HepG2 (cell line): ENCODE measurements at regions not wholly inside any gene's neighbourhood (a gene's known extent, or its start where the extent isn't known, plus 50 kb on each side); places are given as distances from the start of the nearest gene placed in this dataset.
"Not testable (repeated sequence)": the region's sequence is repeated elsewhere in the genome, so short reads cannot be mapped to it uniquely, and the experiment has no call there.

ENCODE experiments used
- ATAC-seq: fragments of 200-7000 bp; cut with Tn5 transposase; 3 replicates; pipeline ENCODE4 v1.9.1; 2020; ENCODE audit warnings: mild to moderate bottlenecking, moderate library complexity
- BruUV-seq: library from RNA; stranded (reverse); fragments of 400-500 nt; replicated peaks from 2 replicates; lab custom pipeline; 2021; lab: Mats Ljungman, UMichigan
- CTCF ChIA-PET: fragments of 300-600 bp; formaldehyde crosslinking; extraction: SDS; loops from one replicate; lab custom pipeline; 2021; ENCODE audit warnings: low total read pairs, inconsistent platforms, low intra/inter-chr PET ratio; lab: Yijun Ruan, JAX
- POLR2A ChIA-PET: fragments of 350-600 bp; sonication (Branson Sonifier 250); formaldehyde crosslinking; loops from one replicate; lab custom pipeline; 2020; ENCODE audit warnings: antibody characterized with exemption, inconsistent platforms; lab: Yijun Ruan, JAX
- DNase-seq: peaks from one replicate; pipeline ENCODE4 v3.0.0-alpha.2; 2015; ENCODE audit warnings: low spot score
- FAIRE-seq: peaks from 3 replicates; lab custom pipeline; 2011; peaks lifted over from hg19 to GRCh38; lab: Jason Lieb, UNC
- H2AFZ ChIP-seq: one replicate; pipeline ENCODE4 v1.6.1; 2011; ENCODE audit warnings: low read length, inconsistent platforms
- H3K27ac ChIP-seq: fragments of 300-600 bp; 3 replicates; pipeline ENCODE4 v1.8.0; 2011; ENCODE audit warnings: mixed run types, mild to moderate bottlenecking, mixed read lengths, low read length, inconsistent platforms; ENCODE audit not compliant: insufficient read depth; ENCODE audit errors: extremely low read length
- H3K27me3 ChIP-seq, 2 experiments: fragments of 200-600 bp in 1 of 2; 2 replicates in 1 of 2; 3 replicates in 1 of 2; pipeline versions ENCODE4 v1.6.0 to v1.8.0; 2011; ENCODE audit warnings: low read length in 2 of 2, mild to moderate bottlenecking in 2 of 2, moderate library complexity in 2 of 2, inconsistent platforms in 1 of 2; ENCODE audit not compliant: insufficient read depth in 2 of 2, control insufficient read depth in 1 of 2
- H3K36me3 ChIP-seq, 2 experiments: fragments of 200-600 bp in 1 of 2; replicated peaks in 1 of 2; 2 replicates in 1 of 2; 3 replicates in 1 of 2; pipeline versions ENCODE4 v1.5.1 to v1.8.0; 2011; ENCODE audit warnings: low read length in 2 of 2, inconsistent platforms in 1 of 2; ENCODE audit not compliant: insufficient read depth in 2 of 2, control insufficient read depth in 1 of 2
- H3K4me1 ChIP-seq: 2 replicates; pipeline ENCODE4 v1.5.1; 2012; ENCODE audit warnings: low read length, inconsistent platforms; ENCODE audit not compliant: insufficient read depth
- H3K4me2 ChIP-seq: 2 replicates; pipeline ENCODE4 v1.6.0; 2011; ENCODE audit warnings: low read depth, low read length, inconsistent platforms
- H3K4me3 ChIP-seq, 3 experiments: fragments of 200-600 bp in 1 of 3; sonication (generic), shearing (Covaris generic) in 1 of 3; replicated peaks in 1 of 3; 2 replicates each; pipeline ENCODE4 v1.5.1; 2011 to 2016; ENCODE audit warnings: low read length in 3 of 3, inconsistent platforms in 2 of 3, low read depth in 2 of 3, mild to moderate bottlenecking in 2 of 3, control low read depth in 1 of 3, mixed read lengths in 1 of 3; ENCODE audit not compliant: insufficient read depth in 1 of 3
- H3K79me2 ChIP-seq: one replicate; pipeline ENCODE4 v1.6.1; 2011; ENCODE audit warnings: low read length, inconsistent platforms; ENCODE audit not compliant: insufficient read depth
- H3K9ac ChIP-seq: 2 replicates; pipeline ENCODE4 v1.6.0; 2011; ENCODE audit warnings: mild to moderate bottlenecking, low read depth, low read length, inconsistent platforms; ENCODE audit not compliant: insufficient read depth
- H3K9me3 ChIP-seq: 2 replicates; pipeline ENCODE4 v1.5.1; 2012; ENCODE audit warnings: mild to moderate bottlenecking, low read length
- H4K20me1 ChIP-seq: 2 replicates; pipeline ENCODE4 v1.6.0; 2011; ENCODE audit warnings: inconsistent platforms, mild to moderate bottlenecking, low read length, moderate library complexity; ENCODE audit not compliant: insufficient read depth
- ASH2L ChIP-seq: fragments of 300-600, 200-600 bp; sonication (generic); IDR thresholded peaks from 2 replicates; pipeline ENCODE4 v1.7.0; 2017; ENCODE audit warnings: low read depth, mild to moderate bottlenecking, moderate library complexity, mixed read lengths, low read length; ENCODE audit not compliant: insufficient read length
- MAFF ChIP-seq: IDR thresholded peaks from 2 replicates; pipeline ENCODE4 v1.6.1; 2011; ENCODE audit warnings: low read depth, low read length, improper control_type of control experiment
- MAFK ChIP-seq, 2 experiments: IDR thresholded peaks in 1 of 2; conservative IDR thresholded peaks in 1 of 2; 2 replicates each; pipeline ENCODE4 v1.6.1; 2011; ENCODE audit warnings: improper control_type of control experiment in 2 of 2, low read length in 2 of 2
- SKIL ChIP-seq: sonication (generic); formaldehyde crosslinking; IDR thresholded peaks from 2 replicates; pipeline ENCODE4 v1.8.0; 2022; ENCODE audit warnings: missing genetic modification reagents, mild to moderate bottlenecking, moderate library complexity, borderline replicate concordance
- ZNF619 ChIP-seq: sonication (generic); formaldehyde crosslinking; IDR thresholded peaks from 2 replicates; pipeline ENCODE4 v1.4.0; 2020; ENCODE audit warnings: mild to moderate bottlenecking, missing genetic modification reagents
- WGBS: methylation state at CpG from one replicate; pipeline ENCODE4 v1.1.6; 2017; ENCODE audit warnings: low lambda C conversion rate; 5-methylcytosine and 5-hydroxymethylcytosine counted together
- in situ Hi-C: cut with HindIII; loops from 2 replicates; pipeline ENCODE4 v1.10.0; 2017; ENCODE audit warnings: low pct_unique_long_range_greater_than_20kb; ENCODE audit not compliant: extremely low pct_ligation_motif_present
- intact Hi-C: fragments of 100-400 bp; cut with micrococcal nuclease; formaldehyde crosslinking; loops from one replicate; pipeline ENCODE4 v1.10.0; 2022; ENCODE audit not compliant: unreplicated experiment
- TF ChIP-seq, protein P1 (sequence below): sonication (generic); formaldehyde crosslinking; IDR thresholded peaks from 2 replicates; pipeline ENCODE4 v1.8.0; 2022; ENCODE audit warnings: mild to moderate bottlenecking, missing genetic modification reagents, moderate library complexity
- TF ChIP-seq, protein P2 (sequence below): sonication (generic); formaldehyde crosslinking; IDR thresholded peaks from 2 replicates; pipeline ENCODE4 v1.4.0; 2020; ENCODE audit warnings: missing genetic modification reagents

DNA sequence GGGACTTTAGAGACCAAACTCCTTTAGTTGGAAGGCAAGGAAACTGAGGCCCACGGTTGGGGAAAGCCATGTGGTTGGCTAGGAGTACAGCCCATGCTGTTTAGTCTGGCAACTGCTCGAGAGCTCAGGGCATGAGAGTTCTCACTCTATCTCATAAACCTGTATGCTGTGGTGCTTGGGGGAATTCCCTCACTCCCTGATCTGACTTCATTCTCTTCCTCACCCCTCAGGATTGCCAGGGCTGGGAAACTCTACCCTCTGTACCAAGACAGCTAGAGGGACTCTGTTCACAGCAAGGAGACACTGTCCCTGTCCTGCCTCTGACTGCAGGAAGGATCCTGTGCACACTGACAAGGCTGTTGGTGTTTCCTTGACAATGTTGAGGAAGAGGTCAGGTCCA lies 230.2 kb downstream of the ZNF621 start:
- Histone ChIP-seq H3K27me3 (no peaks in the 10 kb centered on the region; a peak in 1 of 5 replicates), H3K36me3 (no peaks in the 10 kb centered on the region), H3K9me3 (no peaks in the 10 kb centered on the region), H3K27ac (no peak overlapping the region), H2AFZ (no peak overlapping the region), H4K20me1 (no peaks in the 10 kb centered on the region), H3K4me1 (no peaks in the 10 kb centered on the region), H3K4me3 (no peak overlapping the region), H3K79me2 (no peaks in the 10 kb centered on the region), H3K9ac (no peak overlapping the region), H3K4me2 (no peak overlapping the region)
- ATAC-seq (no peak), DNase-seq (no peak), FAIRE-seq (no peak)
- POLR2A ChIA-PET, result no interaction called here
- in situ Hi-C loops, result no loop called here
- WGBS, result 8% methylated on average over 2 of the region's 2 CpGs
- intact Hi-C loops, result no loop called here
- BruUV-seq, result no TSS peak
- CTCF ChIA-PET, result no interaction called here
- TF ChIP-seq ASH2L (no peak), ZNF619 (CRISPR knock-in tag) (no peak)

GRCh38 chr3:40756500-40756899 lies 231.7 kb downstream of the ZNF621 start:
- FAIRE-seq, result no peak
- CTCF ChIA-PET, result no interaction called here
- no peak for DNase-seq
- Histone ChIP-seq H3K36me3 (no peaks in the 10 kb centered on the region), H3K4me2 (no peak overlapping the region), H4K20me1 (no peaks in the 10 kb centered on the region), H3K4me1 (no peaks in the 10 kb centered on the region), H3K27ac (no peak overlapping the region), H3K4me3 (no peak overlapping the region), H3K9me3 (no peaks in the 10 kb centered on the region), H3K79me2 (no peaks in the 10 kb centered on the region), H3K27me3 (no peaks in the 10 kb centered on the region; a peak in 1 of 5 replicates), H2AFZ (no peak overlapping the region), H3K9ac (no peak overlapping the region)
- in situ Hi-C loops (no loop called here), intact Hi-C loops (no loop called here)
- POLR2A ChIA-PET, result no interaction called here
- 43% methylated on average over 1 of the region's 1 CpG for WGBS
- BruUV-seq, result no TSS peak
- TF ChIP-seq, protein P1, sequence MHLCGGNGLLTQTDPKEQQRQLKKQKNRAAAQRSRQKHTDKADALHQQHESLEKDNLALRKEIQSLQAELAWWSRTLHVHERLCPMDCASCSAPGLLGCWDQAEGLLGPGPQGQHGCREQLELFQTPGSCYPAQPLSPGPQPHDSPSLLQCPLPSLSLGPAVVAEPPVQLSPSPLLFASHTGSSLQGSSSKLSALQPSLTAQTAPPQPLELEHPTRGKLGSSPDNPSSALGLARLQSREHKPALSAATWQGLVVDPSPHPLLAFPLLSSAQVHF (CRISPR knock-in tag), result no peak
- TF ChIP-seq, protein P2, sequence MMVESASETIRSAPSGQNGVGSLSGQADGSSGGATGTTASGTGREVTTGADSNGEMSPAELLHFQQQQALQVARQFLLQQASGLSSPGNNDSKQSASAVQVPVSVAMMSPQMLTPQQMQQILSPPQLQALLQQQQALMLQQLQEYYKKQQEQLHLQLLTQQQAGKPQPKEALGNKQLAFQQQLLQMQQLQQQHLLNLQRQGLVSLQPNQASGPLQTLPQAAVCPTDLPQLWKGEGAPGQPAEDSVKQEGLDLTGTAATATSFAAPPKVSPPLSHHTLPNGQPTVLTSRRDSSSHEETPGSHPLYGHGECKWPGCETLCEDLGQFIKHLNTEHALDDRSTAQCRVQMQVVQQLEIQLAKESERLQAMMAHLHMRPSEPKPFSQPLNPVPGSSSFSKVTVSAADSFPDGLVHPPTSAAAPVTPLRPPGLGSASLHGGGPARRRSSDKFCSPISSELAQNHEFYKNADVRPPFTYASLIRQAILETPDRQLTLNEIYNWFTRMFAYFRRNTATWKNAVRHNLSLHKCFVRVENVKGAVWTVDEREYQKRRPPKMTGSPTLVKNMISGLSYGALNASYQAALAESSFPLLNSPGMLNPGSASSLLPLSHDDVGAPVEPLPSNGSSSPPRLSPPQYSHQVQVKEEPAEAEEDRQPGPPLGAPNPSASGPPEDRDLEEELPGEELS (CRISPR knock-in tag), result no peak
- TF ChIP-seq SKIL (no peak), MAFF (peak; percentile 45; the same call in 1 of the 2 replicates), MAFK (conservative IDR thresholded peaks at IDR 0.05 in 1 of 2, IDR thresholded peaks at IDR 0.05 in 1 of 2; ENCODE audit: low read length in 2 of 2) (peak; percentile 59 to 64)
- no peak for ATAC-seq

- H3K79me2 ChIP-seq, H3K4me2 ChIP-seq, POLR2A ChIA-PET, CTCF ChIA-PET, H3K27ac ChIP-seq, FAIRE-seq, H2AFZ ChIP-seq, H3K27me3 ChIP-seq, H3K9me3 ChIP-seq, in situ Hi-C loops, DNase-seq, ATAC-seq, H3K9ac ChIP-seq, BruUV-seq, H3K36me3 ChIP-seq, intact Hi-C loops, H3K4me3 ChIP-seq, H4K20me1 ChIP-seq: not testable (repeated sequence)
- 0% methylated on average over 1 of the region's 1 CpG for WGBS
- H3K4me1 ChIP-seq, result peaks cover 10% of the 10 kb centered on the region; the same call in 1 of the 2 replicates
Measured at GRCh38 chr3:40762771-40763170, 238.0 kb downstream of the ZNF621 start.
